ENCODE measurements at regions not wholly inside any gene's neighbourhood (a gene's known extent, or its start where the extent isn't known, plus 50 kb on each side); places are given as distances from the start of the nearest gene placed in this dataset.
"Not testable (repeated sequence)": the region's sequence is repeated elsewhere in the genome, so short reads cannot be mapped to it uniquely, and the experiment has no call there.

DNA sequence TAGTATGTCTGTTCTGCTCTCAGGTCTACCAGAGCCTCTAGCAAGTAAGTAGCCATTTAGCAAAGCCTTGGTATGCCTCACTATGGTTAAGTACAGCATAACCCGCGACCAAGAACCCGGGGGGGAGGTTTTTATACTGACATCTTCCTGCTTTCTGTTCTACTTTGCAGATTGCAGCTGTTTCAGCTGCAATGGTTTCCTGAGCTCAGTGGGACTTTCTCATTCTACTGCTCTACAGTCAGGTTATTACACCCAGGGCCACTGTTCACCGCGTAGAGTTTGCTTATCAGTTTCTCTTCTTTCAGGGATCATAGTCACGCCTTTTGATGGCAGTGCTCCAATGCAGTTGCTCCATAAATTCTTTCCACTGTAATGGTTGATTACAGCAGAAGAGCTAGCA, 631.3 kb downstream of the TFAP2A start:
- no peak overlapping the region for H3K4me3 ChIP-seq (ENCODE audit: low read depth in 1 of 3, low read length in 3 of 3)
- H3K36me3 ChIP-seq (ENCODE audit: control insufficient read depth in 3 of 3, insufficient read depth in 2 of 3, low read depth in 1 of 3, low read length in 3 of 3) = no peaks in the 10 kb centered on the region
- no peak overlapping the region for H3K27ac ChIP-seq (ENCODE audit: low read depth in 1 of 3, low read length in 2 of 3)
- no peak for FAIRE-seq
- no peaks in the 10 kb centered on the region for H3K9me3 ChIP-seq (ENCODE audit: control insufficient read depth in 2 of 2, insufficient read depth in 1 of 2, low read depth in 1 of 2, low read length in 1 of 2)
- WGBS, 3 donors = 53 to 73% (median 64%) methylated on average over 6 of the region's 6 CpGs
- DNase-seq = no peak
- H3K27me3 ChIP-seq (ENCODE audit: control insufficient read depth in 3 of 3, insufficient read depth in 3 of 3, low read length in 3 of 3) = no peaks in the 10 kb centered on the region
- no peaks in the 10 kb centered on the region for H3K4me1 ChIP-seq (ENCODE audit: control insufficient read depth in 3 of 3, insufficient read depth in 2 of 3, low read depth in 1 of 3, low read length in 2 of 3)

DNA sequence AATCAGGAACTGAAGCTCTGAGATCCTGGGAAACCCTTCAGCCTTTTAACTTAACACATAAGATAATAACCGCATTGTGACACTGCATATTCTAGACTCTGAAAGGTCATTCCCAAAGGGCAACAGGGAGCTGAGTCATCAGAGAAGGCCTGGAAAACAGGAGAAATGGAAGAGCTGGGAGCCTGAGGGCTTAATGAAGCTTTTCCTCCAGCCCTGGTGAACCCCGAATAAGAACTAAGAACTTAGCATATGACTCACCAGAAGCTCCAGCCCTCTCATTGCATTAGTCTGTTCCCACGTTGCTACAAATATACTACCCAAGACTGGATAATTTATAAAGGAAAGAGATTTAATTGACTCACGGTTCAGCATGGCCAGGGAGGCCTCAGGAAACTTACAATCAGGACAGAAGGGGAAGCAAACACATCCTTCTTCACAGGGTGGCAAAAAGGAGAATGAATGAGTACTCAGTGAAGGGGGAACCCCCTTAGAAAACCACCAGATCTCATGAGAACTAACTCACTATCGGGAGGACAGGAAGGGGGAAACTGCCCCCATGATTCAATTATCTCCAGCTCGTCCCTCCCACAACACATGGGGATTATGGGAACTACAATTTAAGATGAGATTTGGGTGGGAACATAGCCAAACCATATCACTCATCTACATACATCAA, 648.5 kb downstream of the TFAP2A start:
- no peak for FAIRE-seq

DNA sequence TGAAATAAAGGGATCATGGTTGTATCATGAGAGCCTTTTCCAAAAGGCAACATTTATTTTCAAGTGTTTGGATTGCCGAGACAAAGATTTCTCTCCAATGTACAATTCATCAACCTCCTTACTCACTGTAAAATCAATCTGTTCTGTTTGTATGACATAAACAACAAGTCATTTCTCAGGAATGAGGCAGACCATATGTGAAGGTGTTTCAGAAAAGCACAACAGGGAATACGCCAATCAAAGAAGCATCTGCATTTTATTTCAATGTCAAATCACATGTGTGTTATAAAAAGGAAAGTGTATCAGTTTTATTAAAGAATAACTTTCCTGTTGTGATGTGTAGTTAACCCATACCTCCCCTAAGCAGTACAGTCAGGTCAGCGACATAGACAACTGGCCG, 653.7 kb downstream of the TFAP2A start:
- Histone ChIP-seq H3K4me1 (ENCODE audit: control insufficient read depth in 3 of 3, insufficient read depth in 2 of 3, low read depth in 1 of 3, low read length in 2 of 3) (no peaks in the 10 kb centered on the region), H3K27me3 (ENCODE audit: control insufficient read depth in 3 of 3, insufficient read depth in 3 of 3, low read length in 3 of 3) (no peaks in the 10 kb centered on the region), H3K9me3 (ENCODE audit: control insufficient read depth in 2 of 2, insufficient read depth in 1 of 2, low read depth in 1 of 2, low read length in 1 of 2) (no peaks in the 10 kb centered on the region), H3K4me3 (ENCODE audit: low read depth in 1 of 3, low read length in 3 of 3) (no peak overlapping the region), H3K27ac (ENCODE audit: low read depth in 1 of 3, low read length in 2 of 3) (no peak overlapping the region), H3K36me3 (ENCODE audit: control insufficient read depth in 3 of 3, insufficient read depth in 2 of 3, low read depth in 1 of 3, low read length in 3 of 3) (no peaks in the 10 kb centered on the region)
- 82 to 91% (median 87%) methylated on average over 4 of the region's 4 CpGs for WGBS, 3 donors
- DNase-seq (no peak), FAIRE-seq (no peak)

More for the DNA sequence above, 648.5 kb downstream of the TFAP2A start:
- Histone ChIP-seq H3K4me1 (ENCODE audit: control insufficient read depth in 3 of 3, insufficient read depth in 2 of 3, low read depth in 1 of 3, low read length in 2 of 3) (no peaks in the 10 kb centered on the region), H3K9me3 (ENCODE audit: control insufficient read depth in 2 of 2, insufficient read depth in 1 of 2, low read depth in 1 of 2, low read length in 1 of 2) (no peaks in the 10 kb centered on the region), H3K27ac (ENCODE audit: low read depth in 1 of 3, low read length in 2 of 3) (no peak overlapping the region), H3K4me3 (ENCODE audit: low read depth in 1 of 3, low read length in 3 of 3) (no peak overlapping the region), H3K36me3 (ENCODE audit: control insufficient read depth in 3 of 3, insufficient read depth in 2 of 3, low read depth in 1 of 3, low read length in 3 of 3) (no peaks in the 10 kb centered on the region), H3K27me3 (ENCODE audit: control insufficient read depth in 3 of 3, insufficient read depth in 3 of 3, low read length in 3 of 3) (no peaks in the 10 kb centered on the region)
- WGBS, 3 donors = 55 to 59% (median 56%) methylated on average over 6 of the region's 6 CpGs
- DNase-seq = no peak

DNA sequence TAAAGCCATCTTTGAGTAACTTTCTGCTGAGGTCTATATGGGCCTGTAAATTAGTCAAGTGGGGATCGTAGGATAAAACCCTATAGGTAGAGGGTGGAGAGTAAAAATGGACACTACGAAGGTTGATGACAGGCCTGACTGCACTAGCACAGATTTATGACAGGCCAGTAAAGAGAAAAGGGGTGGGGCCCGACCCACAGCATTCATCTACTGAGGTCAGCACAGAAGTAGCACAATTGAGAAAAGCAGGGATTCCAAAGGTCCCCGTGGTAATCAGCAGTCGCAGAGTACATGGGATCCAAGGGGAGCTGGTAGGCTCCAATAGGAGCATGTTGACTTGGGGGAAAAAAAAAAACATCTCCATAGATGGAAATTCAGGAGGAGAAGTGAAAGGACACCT, 660.4 kb downstream of the TFAP2A start:
- H3K9me3 ChIP-seq (ENCODE audit: control insufficient read depth in 2 of 2, insufficient read depth in 1 of 2, low read depth in 1 of 2, low read length in 1 of 2) = peaks cover 0 to 2% of the 10 kb centered on the region in 2 donors
- no peak for FAIRE-seq
- no peak overlapping the region for H3K4me3 ChIP-seq (ENCODE audit: low read depth in 1 of 3, low read length in 3 of 3)
- no peak for DNase-seq
- H3K27ac ChIP-seq (ENCODE audit: low read depth in 1 of 3, low read length in 2 of 3) = no peak overlapping the region
- no peaks in the 10 kb centered on the region for H3K4me1 ChIP-seq (ENCODE audit: control insufficient read depth in 3 of 3, insufficient read depth in 2 of 3, low read depth in 1 of 3, low read length in 2 of 3)
- 48 to 75% (median 54%) methylated on average over 5 of the region's 5 CpGs for WGBS, 3 donors
- no peaks in the 10 kb centered on the region for H3K27me3 ChIP-seq (ENCODE audit: control insufficient read depth in 3 of 3, insufficient read depth in 3 of 3, low read length in 3 of 3)
- H3K36me3 ChIP-seq (ENCODE audit: control insufficient read depth in 3 of 3, insufficient read depth in 2 of 3, low read depth in 1 of 3, low read length in 3 of 3) = no peaks in the 10 kb centered on the region

DNA sequence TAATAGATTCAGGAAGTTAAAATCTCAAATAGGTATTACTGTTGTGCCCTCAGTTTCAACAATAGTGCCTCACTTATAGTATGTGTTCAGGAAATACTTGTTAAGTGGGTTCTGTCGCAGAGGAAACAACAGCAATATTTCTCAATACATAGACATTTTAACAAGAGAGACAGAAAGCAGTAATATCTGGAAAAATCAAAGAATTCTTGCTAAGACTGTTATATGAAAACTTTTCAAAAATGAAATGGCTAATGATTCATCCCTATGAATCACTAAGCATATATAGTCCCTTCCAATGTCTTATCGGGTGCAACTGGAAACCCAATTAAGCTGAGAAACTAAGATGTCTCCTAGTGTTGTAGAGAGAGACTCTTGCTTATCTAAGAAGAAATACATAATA, 668.9 kb downstream of the TFAP2A start:
- H3K4me3 ChIP-seq (ENCODE audit: low read depth in 1 of 3, low read length in 3 of 3) = no peak overlapping the region
- H3K36me3 ChIP-seq (ENCODE audit: control insufficient read depth in 3 of 3, insufficient read depth in 2 of 3, low read depth in 1 of 3, low read length in 3 of 3) = no peaks in the 10 kb centered on the region
- no peak for FAIRE-seq
- no peaks in the 10 kb centered on the region for H3K4me1 ChIP-seq (ENCODE audit: control insufficient read depth in 3 of 3, insufficient read depth in 2 of 3, low read depth in 1 of 3, low read length in 2 of 3)
- WGBS, 3 donors = 84 to 92% (median 85%) methylated on average over 2 of the region's 2 CpGs
- H3K27ac ChIP-seq (ENCODE audit: low read depth in 1 of 3, low read length in 2 of 3) = no peak overlapping the region
- H3K9me3 ChIP-seq (ENCODE audit: control insufficient read depth in 2 of 2, insufficient read depth in 1 of 2, low read depth in 1 of 2, low read length in 1 of 2) = peaks cover 0 to 2% of the 10 kb centered on the region in 2 donors
- no peaks in the 10 kb centered on the region for H3K27me3 ChIP-seq (ENCODE audit: control insufficient read depth in 3 of 3, insufficient read depth in 3 of 3, low read length in 3 of 3)
- no peak for DNase-seq

DNA sequence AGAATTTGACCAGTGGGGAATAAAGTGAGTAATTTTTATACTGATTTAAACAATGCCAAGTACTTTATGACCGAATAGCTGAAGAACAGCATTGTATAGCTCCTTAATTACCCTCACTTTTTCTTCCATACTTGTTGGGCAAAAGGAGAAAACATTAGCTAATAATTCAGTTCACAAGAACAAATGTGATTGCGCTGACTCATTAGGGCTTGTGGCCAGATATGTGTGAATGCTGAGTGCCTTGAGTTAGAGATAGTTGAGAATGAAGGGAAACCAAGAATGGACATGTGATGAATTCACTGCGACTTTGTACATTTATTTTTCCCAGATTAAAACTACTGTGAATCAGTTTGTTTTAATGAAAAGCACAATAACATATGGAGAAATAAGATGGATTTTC, 669.4 kb downstream of the TFAP2A start:
- Histone ChIP-seq H3K9me3 (ENCODE audit: control insufficient read depth in 2 of 2, insufficient read depth in 1 of 2, low read depth in 1 of 2, low read length in 1 of 2) (peaks cover 0 to 2% of the 10 kb centered on the region in 2 donors), H3K4me3 (ENCODE audit: low read depth in 1 of 3, low read length in 3 of 3) (no peak overlapping the region), H3K4me1 (ENCODE audit: control insufficient read depth in 3 of 3, insufficient read depth in 2 of 3, low read depth in 1 of 3, low read length in 2 of 3) (no peaks in the 10 kb centered on the region), H3K27ac (ENCODE audit: low read depth in 1 of 3, low read length in 2 of 3) (no peak overlapping the region), H3K36me3 (ENCODE audit: control insufficient read depth in 3 of 3, insufficient read depth in 2 of 3, low read depth in 1 of 3, low read length in 3 of 3) (no peaks in the 10 kb centered on the region), H3K27me3 (ENCODE audit: control insufficient read depth in 3 of 3, insufficient read depth in 3 of 3, low read length in 3 of 3) (no peaks in the 10 kb centered on the region)
- no peak for FAIRE-seq
- 36 to 55% (median 52%) methylated on average over 3 of the region's 3 CpGs for WGBS, 3 donors
- no peak for DNase-seq

DNA sequence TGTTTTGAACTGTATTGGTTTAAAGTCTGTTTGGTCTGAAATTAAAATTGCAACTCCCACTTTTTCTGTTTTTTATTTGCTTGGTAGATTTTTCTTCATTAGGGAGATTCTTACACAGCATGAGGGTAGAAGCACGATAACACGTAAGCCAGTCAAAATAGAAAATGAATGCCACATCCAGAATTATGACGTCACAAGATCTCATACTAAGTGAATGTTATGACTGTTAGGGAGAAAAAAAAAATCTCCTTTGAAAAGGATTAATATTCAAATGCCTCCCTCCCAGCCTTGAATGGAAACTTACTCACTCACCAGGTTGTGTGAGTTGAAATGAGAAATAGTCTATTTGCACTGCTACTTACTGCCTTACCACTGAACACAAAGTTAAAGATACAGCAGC, 670.8 kb downstream of the TFAP2A start:
- H3K36me3 ChIP-seq (ENCODE audit: control insufficient read depth in 3 of 3, insufficient read depth in 2 of 3, low read depth in 1 of 3, low read length in 3 of 3) = no peaks in the 10 kb centered on the region
- no peak overlapping the region for H3K27ac ChIP-seq (ENCODE audit: low read depth in 1 of 3, low read length in 2 of 3)
- H3K27me3 ChIP-seq (ENCODE audit: control insufficient read depth in 3 of 3, insufficient read depth in 3 of 3, low read length in 3 of 3) = no peaks in the 10 kb centered on the region
- no peaks in the 10 kb centered on the region for H3K4me1 ChIP-seq (ENCODE audit: control insufficient read depth in 3 of 3, insufficient read depth in 2 of 3, low read depth in 1 of 3, low read length in 2 of 3)
- FAIRE-seq = no peak
- H3K9me3 ChIP-seq (ENCODE audit: control insufficient read depth in 2 of 2, insufficient read depth in 1 of 2, low read depth in 1 of 2, low read length in 1 of 2) = no peaks in the 10 kb centered on the region
- no peak overlapping the region for H3K4me3 ChIP-seq (ENCODE audit: low read depth in 1 of 3, low read length in 3 of 3)
- no peak for DNase-seq
- WGBS, 3 donors = 90 to 92% (median 91%) methylated on average over 3 of the region's 3 CpGs

DNA sequence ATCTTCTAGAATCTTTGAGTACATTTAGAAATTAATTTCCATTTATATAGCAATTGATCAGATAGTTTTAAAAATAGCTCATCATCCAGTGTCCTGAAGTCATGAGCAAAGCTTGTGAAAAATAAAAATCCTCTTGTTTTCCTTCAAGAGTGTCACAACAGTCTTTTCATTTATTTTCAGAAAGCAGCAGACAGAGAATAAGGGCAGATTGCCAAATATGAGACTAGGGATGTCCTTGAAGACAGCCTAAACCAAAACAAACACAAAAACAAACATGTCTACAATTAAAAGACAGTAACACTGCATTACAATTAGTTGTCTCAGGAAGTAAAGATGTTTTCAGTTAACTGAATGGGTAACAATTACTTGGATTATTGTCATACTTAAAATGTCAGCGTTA, 682.8 kb downstream of the TFAP2A start:
- Histone ChIP-seq H3K27me3 (ENCODE audit: control insufficient read depth in 3 of 3, insufficient read depth in 3 of 3, low read length in 3 of 3) (no peaks in the 10 kb centered on the region), H3K4me1 (ENCODE audit: control insufficient read depth in 3 of 3, insufficient read depth in 2 of 3, low read depth in 1 of 3, low read length in 2 of 3) (no peaks in the 10 kb centered on the region), H3K9me3 (ENCODE audit: control insufficient read depth in 2 of 2, insufficient read depth in 1 of 2, low read depth in 1 of 2, low read length in 1 of 2) (peaks cover 0 to 3% of the 10 kb centered on the region in 2 donors), H3K36me3 (ENCODE audit: control insufficient read depth in 3 of 3, insufficient read depth in 2 of 3, low read depth in 1 of 3, low read length in 3 of 3) (no peaks in the 10 kb centered on the region), H3K27ac (ENCODE audit: low read depth in 1 of 3, low read length in 2 of 3) (no peak overlapping the region), H3K4me3 (ENCODE audit: low read depth in 1 of 3, low read length in 3 of 3) (no peak overlapping the region)
- 54 to 81% (median 81%) methylated on average over 1 of the region's 1 CpG for WGBS, 3 donors
- DNase-seq = no peak
- FAIRE-seq = no peak

DNA sequence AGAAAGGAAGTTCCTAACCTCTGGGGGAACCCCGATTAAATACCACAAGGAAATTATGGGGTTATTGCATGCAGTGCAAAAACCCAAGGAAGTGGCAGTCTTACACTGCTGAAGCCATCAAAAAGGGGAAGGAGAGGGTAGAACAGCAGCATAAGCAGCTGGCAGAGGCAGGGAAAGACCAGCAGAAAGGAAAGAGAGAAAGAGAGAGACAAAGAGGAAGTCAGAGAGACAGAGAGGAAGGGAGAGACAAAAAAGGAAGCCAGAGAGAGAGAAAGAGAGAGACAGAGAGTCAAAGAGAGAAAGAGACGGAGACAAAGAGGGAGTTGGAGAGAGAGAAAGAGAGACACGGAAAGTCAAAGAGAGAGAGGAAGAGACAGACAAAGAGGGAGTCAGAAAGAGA, 689.1 kb downstream of the TFAP2A start:
- not testable (repeated sequence) for FAIRE-seq; H3K27me3 ChIP-seq (ENCODE audit: control insufficient read depth in 3 of 3, insufficient read depth in 3 of 3, low read length in 3 of 3); H3K4me3 ChIP-seq (ENCODE audit: low read depth in 1 of 3, low read length in 3 of 3); H3K9me3 ChIP-seq (ENCODE audit: control insufficient read depth in 2 of 2, insufficient read depth in 1 of 2, low read depth in 1 of 2, low read length in 1 of 2); H3K27ac ChIP-seq (ENCODE audit: low read depth in 1 of 3, low read length in 2 of 3); H3K4me1 ChIP-seq (ENCODE audit: control insufficient read depth in 3 of 3, insufficient read depth in 2 of 3, low read depth in 1 of 3, low read length in 2 of 3); DNase-seq; H3K36me3 ChIP-seq (ENCODE audit: control insufficient read depth in 3 of 3, insufficient read depth in 2 of 3, low read depth in 1 of 3, low read length in 3 of 3)
- 54 to 87% (median 81%) methylated on average over 3 of the region's 3 CpGs for WGBS, 3 donors

Data from small intestine (tissue), 7 donors.